ENCODE measurements at regions not wholly inside any gene's neighbourhood (a gene's known extent, or its start where the extent isn't known, plus 50 kb on each side); places are given as distances from the start of the nearest gene placed in this dataset.

- Histone ChIP-seq H4K20me1 (ENCODE audit: insufficient read depth, low read length, poor library complexity, severe bottlenecking) (no peaks in the 10 kb centered on the region), H3K9ac (ENCODE audit: low read depth, low read length, poor library complexity, severe bottlenecking) (no peak overlapping the region), H3K79me2 (ENCODE audit: insufficient read depth, low read length) (no peaks in the 10 kb centered on the region), H3K4me3 (ENCODE audit: low read length, poor library complexity, severe bottlenecking) (no peak overlapping the region), H3K9me3 (ENCODE audit: insufficient read depth, low read depth, low read length) (no peaks in the 10 kb centered on the region), H3K36me3 (ENCODE audit: insufficient read depth, low read length) (no peaks in the 10 kb centered on the region), H3F3A (ENCODE audit: low read depth) (no peaks in the 10 kb centered on the region), H3K27me3 (ENCODE audit: insufficient read depth, low read length, poor library complexity, severe bottlenecking) (no peaks in the 10 kb centered on the region), H3K4me1 (ENCODE audit: insufficient read depth, low read length, poor library complexity, severe bottlenecking) (no peaks in the 10 kb centered on the region), H3K4me2 (ENCODE audit: low read depth, low read length, poor library complexity, severe bottlenecking) (no peak overlapping the region), H2AFZ (ENCODE audit: low read length) (no peak overlapping the region), H3K9me2 (replicated peaks; ENCODE audit: low read depth, low read length) (no peaks in the 10 kb centered on the region)
- TF ChIP-seq, protein P1, sequence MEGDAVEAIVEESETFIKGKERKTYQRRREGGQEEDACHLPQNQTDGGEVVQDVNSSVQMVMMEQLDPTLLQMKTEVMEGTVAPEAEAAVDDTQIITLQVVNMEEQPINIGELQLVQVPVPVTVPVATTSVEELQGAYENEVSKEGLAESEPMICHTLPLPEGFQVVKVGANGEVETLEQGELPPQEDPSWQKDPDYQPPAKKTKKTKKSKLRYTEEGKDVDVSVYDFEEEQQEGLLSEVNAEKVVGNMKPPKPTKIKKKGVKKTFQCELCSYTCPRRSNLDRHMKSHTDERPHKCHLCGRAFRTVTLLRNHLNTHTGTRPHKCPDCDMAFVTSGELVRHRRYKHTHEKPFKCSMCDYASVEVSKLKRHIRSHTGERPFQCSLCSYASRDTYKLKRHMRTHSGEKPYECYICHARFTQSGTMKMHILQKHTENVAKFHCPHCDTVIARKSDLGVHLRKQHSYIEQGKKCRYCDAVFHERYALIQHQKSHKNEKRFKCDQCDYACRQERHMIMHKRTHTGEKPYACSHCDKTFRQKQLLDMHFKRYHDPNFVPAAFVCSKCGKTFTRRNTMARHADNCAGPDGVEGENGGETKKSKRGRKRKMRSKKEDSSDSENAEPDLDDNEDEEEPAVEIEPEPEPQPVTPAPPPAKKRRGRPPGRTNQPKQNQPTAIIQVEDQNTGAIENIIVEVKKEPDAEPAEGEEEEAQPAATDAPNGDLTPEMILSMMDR (conservative IDR thresholded peaks at IDR 0.05; ENCODE audit: low read length), result no peak
- no peak for TF ChIP-seq EZH2phosphoT487 (IDR thresholded peaks at IDR 0.05; ENCODE audit: borderline replicate concordance)
Observed at GRCh38 chr10:109474261-109474660, 449.1 kb downstream of the XPNPEP1 start.

GRCh38 chr10:109467551-109467950 is 455.8 kb downstream of the XPNPEP1 start:
- Histone ChIP-seq H4K20me1 (ENCODE audit: insufficient read depth, low read length, poor library complexity, severe bottlenecking) (no peaks in the 10 kb centered on the region), H3K79me2 (ENCODE audit: insufficient read depth, low read length) (no peaks in the 10 kb centered on the region), H3K4me3 (ENCODE audit: low read length, poor library complexity, severe bottlenecking) (no peak overlapping the region), H3F3A (ENCODE audit: low read depth) (no peaks in the 10 kb centered on the region), H2AFZ (ENCODE audit: low read length) (no peak overlapping the region), H3K9me2 (replicated peaks; ENCODE audit: low read depth, low read length) (no peaks in the 10 kb centered on the region), H3K36me3 (ENCODE audit: insufficient read depth, low read length) (no peaks in the 10 kb centered on the region), H3K4me1 (ENCODE audit: insufficient read depth, low read length, poor library complexity, severe bottlenecking) (no peaks in the 10 kb centered on the region), H3K27me3 (ENCODE audit: insufficient read depth, low read length, poor library complexity, severe bottlenecking) (no peaks in the 10 kb centered on the region), H3K9ac (ENCODE audit: low read depth, low read length, poor library complexity, severe bottlenecking) (no peak overlapping the region), H3K4me2 (ENCODE audit: low read depth, low read length, poor library complexity, severe bottlenecking) (no peak overlapping the region), H3K9me3 (ENCODE audit: insufficient read depth, low read depth, low read length) (no peaks in the 10 kb centered on the region)
- no peak for TF ChIP-seq EZH2phosphoT487 (IDR thresholded peaks at IDR 0.05; ENCODE audit: borderline replicate concordance)
- TF ChIP-seq, protein P1 (conservative IDR thresholded peaks at IDR 0.05; ENCODE audit: low read length), result no peak

GRCh38 chr10:109464949-109465348 is 458.4 kb downstream of the XPNPEP1 start:
- no peak overlapping the region for H3K4me2 ChIP-seq (ENCODE audit: low read depth, low read length, poor library complexity, severe bottlenecking)
- no peak for TF ChIP-seq EZH2phosphoT487 (IDR thresholded peaks at IDR 0.05; ENCODE audit: borderline replicate concordance)
- TF ChIP-seq, protein P1 (conservative IDR thresholded peaks at IDR 0.05; ENCODE audit: low read length), result no peak
- no peaks in the 10 kb centered on the region for H3K79me2 ChIP-seq (ENCODE audit: insufficient read depth, low read length)
- no peak overlapping the region for H2AFZ ChIP-seq (ENCODE audit: low read length)
- no peak overlapping the region for H3K9ac ChIP-seq (ENCODE audit: low read depth, low read length, poor library complexity, severe bottlenecking)
- H3K4me1 ChIP-seq (ENCODE audit: insufficient read depth, low read length, poor library complexity, severe bottlenecking), result no peaks in the 10 kb centered on the region
- no peaks in the 10 kb centered on the region for H3K9me3 ChIP-seq (ENCODE audit: insufficient read depth, low read depth, low read length)
- no peaks in the 10 kb centered on the region for H4K20me1 ChIP-seq (ENCODE audit: insufficient read depth, low read length, poor library complexity, severe bottlenecking)
- no peaks in the 10 kb centered on the region for H3K9me2 ChIP-seq (replicated peaks; ENCODE audit: low read depth, low read length)
- H3K4me3 ChIP-seq (ENCODE audit: low read length, poor library complexity, severe bottlenecking), result no peak overlapping the region
- H3F3A ChIP-seq (ENCODE audit: low read depth), result no peaks in the 10 kb centered on the region
- no peaks in the 10 kb centered on the region for H3K36me3 ChIP-seq (ENCODE audit: insufficient read depth, low read length)
- no peaks in the 10 kb centered on the region for H3K27me3 ChIP-seq (ENCODE audit: insufficient read depth, low read length, poor library complexity, severe bottlenecking)

Measured in Loucy (cell line).